ENCODE measurements at regions not wholly inside any gene's neighbourhood (a gene's known extent, or its start where the extent isn't known, plus 50 kb on each side); places are given as distances from the start of the nearest gene placed in this dataset.

GRCh38 chr1:59081795-59082194, 215.1 kb upstream of the FGGY start:
- no peak for DNase-seq (ENCODE audit: low read depth, low spot score)

GRCh38 chr1:59083946-59084865, 212.7 kb upstream of the FGGY start:
- peak; percentile 35 for DNase-seq (ENCODE audit: low read depth, low spot score)

GRCh38 chr1:59085101-59085500, 211.8 kb upstream of the FGGY start:
- DNase-seq (ENCODE audit: low read depth, low spot score): no peak

GRCh38 chr1:59089036-59089798, 207.7 kb upstream of the FGGY start:
- DNase-seq (ENCODE audit: low read depth, low spot score): no peak

GRCh38 chr1:59089922-59090457, 206.9 kb upstream of the FGGY start:
- no peak for DNase-seq (ENCODE audit: low read depth, low spot score)

GRCh38 chr1:59092126-59092525, 204.8 kb upstream of the FGGY start:
- DNase-seq (ENCODE audit: low read depth, low spot score): no peak

- no peak for DNase-seq (ENCODE audit: low read depth, low spot score)
Measured at GRCh38 chr1:59094001-59094400, 202.9 kb upstream of the FGGY start.

GRCh38 chr1:59096501-59096900, 200.4 kb upstream of the FGGY start:
- DNase-seq (ENCODE audit: low read depth, low spot score): no peak

GRCh38 chr1:59098655-59099054, 198.2 kb upstream of the FGGY start:
- no peak for DNase-seq (ENCODE audit: low read depth, low spot score)

GRCh38 chr1:59100708-59101374, 196.1 kb upstream of the FGGY start:
- DNase-seq (ENCODE audit: low read depth, low spot score): no peak

GRCh38 chr1:59101518-59101917, 195.4 kb upstream of the FGGY start:
- no peak for DNase-seq (ENCODE audit: low read depth, low spot score)

- DNase-seq (ENCODE audit: low read depth, low spot score): no peak
Measured at GRCh38 chr1:59103457-59103856, 193.4 kb upstream of the FGGY start.

- no peak for DNase-seq (ENCODE audit: low read depth, low spot score)
Measured at GRCh38 chr1:59104191-59104760, 192.6 kb upstream of the FGGY start.

GRCh38 chr1:59105548-59106507, 191.1 kb upstream of the FGGY start:
- no peak for DNase-seq (ENCODE audit: low read depth, low spot score)

GRCh38 chr1:59107516-59107915, 189.4 kb upstream of the FGGY start:
- DNase-seq (ENCODE audit: low read depth, low spot score): no peak

- no peak for DNase-seq (ENCODE audit: low read depth, low spot score)
Measured at GRCh38 chr1:59107916-59108315, 189.0 kb upstream of the FGGY start.

GRCh38 chr1:59108481-59109317, 188.2 kb upstream of the FGGY start:
- DNase-seq (ENCODE audit: low read depth, low spot score): no peak

GRCh38 chr1:59110271-59110670, 186.6 kb upstream of the FGGY start:
- no peak for DNase-seq (ENCODE audit: low read depth, low spot score)

- DNase-seq (ENCODE audit: low read depth, low spot score): no peak
Measured at GRCh38 chr1:59113876-59114457, 182.9 kb upstream of the FGGY start.

Measured in ELF-1 (cell line).